Fibroblast of upper back skin (primary cell): ENCODE measurements at regions not wholly inside any gene's neighbourhood (a gene's known extent, or its start where the extent isn't known, plus 50 kb on each side); places are given as distances from the start of the nearest gene placed in this dataset.
"Not testable (repeated sequence)": the region's sequence is repeated elsewhere in the genome, so short reads cannot be mapped to it uniquely, and the experiment has no call there.

ENCODE experiments used
- DNase-seq: peaks from one replicate; pipeline ENCODE4 v3.0.0-alpha.2; 2013

- peak; percentile 46 for DNase-seq
Measured at GRCh38 chr3:124142389-124142970, 150.6 kb upstream of the ROPN1 start.

GRCh38 chr3:124143047-124143446 is 151.1 kb upstream of the ROPN1 start:
- DNase-seq = no peak

GRCh38 chr3:124144035-124144814 is 152.3 kb upstream of the ROPN1 start:
- no peak for DNase-seq

GRCh38 chr3:124147429-124147828 is 155.5 kb upstream of the ROPN1 start:
- no peak for DNase-seq

- peak; percentile 52 for DNase-seq
Measured at GRCh38 chr3:124147946-124148345, 156.0 kb upstream of the ROPN1 start.

GRCh38 chr3:124149081-124149480 is 157.2 kb upstream of the ROPN1 start:
- no peak for DNase-seq

- DNase-seq = no peak
Measured at GRCh38 chr3:124149771-124150170, 157.8 kb upstream of the ROPN1 start.

GRCh38 chr3:124152891-124153290 is 161.0 kb upstream of the ROPN1 start:
- DNase-seq = not testable (repeated sequence)

GRCh38 chr3:124156866-124157712 is 165.2 kb upstream of the ROPN1 start:
- peak; percentile 42 for DNase-seq

- DNase-seq = no peak
Measured at GRCh38 chr3:124157748-124158147, 165.8 kb upstream of the ROPN1 start.

GRCh38 chr3:124158168-124158881 is 166.4 kb upstream of the ROPN1 start:
- DNase-seq = peak; percentile 52

GRCh38 chr3:124161448-124161847 is 169.5 kb upstream of the ROPN1 start:
- DNase-seq = no peak

- DNase-seq = no peak
Measured at GRCh38 chr3:124163689-124164088, 171.8 kb upstream of the ROPN1 start.

GRCh38 chr3:124168271-124168670 is 176.3 kb upstream of the ROPN1 start:
- peak; percentile 16 for DNase-seq

GRCh38 chr3:124172283-124172682 is 180.4 kb upstream of the ROPN1 start:
- DNase-seq = no peak

GRCh38 chr3:124172816-124173215 is 180.9 kb upstream of the ROPN1 start:
- no peak for DNase-seq

GRCh38 chr3:124174476-124174875 is 182.6 kb upstream of the ROPN1 start:
- peak; percentile 10 for DNase-seq

GRCh38 chr3:124174910-124175874 is 183.3 kb upstream of the ROPN1 start:
- DNase-seq = no peak

GRCh38 chr3:124177071-124177470 is 185.1 kb upstream of the ROPN1 start:
- no peak for DNase-seq

GRCh38 chr3:124178531-124178930 is 186.6 kb upstream of the ROPN1 start:
- peak; percentile 19 for DNase-seq

GRCh38 chr3:124200407-124200806 is 208.5 kb upstream of the ROPN1 start:
- peak; percentile 56 for DNase-seq

GRCh38 chr3:124201226-124201625 is 209.3 kb upstream of the ROPN1 start:
- DNase-seq = no peak
